ENCODE measurements at regions not wholly inside any gene's neighbourhood (a gene's known extent, or its start where the extent isn't known, plus 50 kb on each side); places are given as distances from the start of the nearest gene placed in this dataset.
"Not testable (repeated sequence)": the region's sequence is repeated elsewhere in the genome, so short reads cannot be mapped to it uniquely, and the experiment has no call there.

DNA sequence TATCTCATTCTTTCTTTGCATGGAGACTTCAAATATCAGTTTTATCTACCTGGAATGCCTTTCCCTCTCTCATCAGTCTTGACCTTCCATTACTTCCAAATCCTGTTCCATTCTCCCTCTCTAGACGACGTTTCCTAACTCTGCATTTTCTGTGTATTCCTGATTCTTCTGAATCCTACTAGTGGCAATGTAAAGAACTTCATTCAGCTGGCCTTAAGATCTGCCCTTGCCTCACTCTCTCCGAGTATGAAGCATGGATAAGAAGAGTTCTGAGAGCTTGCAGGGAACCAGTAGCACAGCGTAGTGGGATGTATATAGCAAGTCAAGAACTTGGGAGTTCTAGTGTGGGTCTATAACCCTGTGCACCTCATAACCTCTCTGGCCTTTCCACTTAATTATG is 68.5 kb upstream of the HOXC13 start:
- DNase-seq: no peak

DNA sequence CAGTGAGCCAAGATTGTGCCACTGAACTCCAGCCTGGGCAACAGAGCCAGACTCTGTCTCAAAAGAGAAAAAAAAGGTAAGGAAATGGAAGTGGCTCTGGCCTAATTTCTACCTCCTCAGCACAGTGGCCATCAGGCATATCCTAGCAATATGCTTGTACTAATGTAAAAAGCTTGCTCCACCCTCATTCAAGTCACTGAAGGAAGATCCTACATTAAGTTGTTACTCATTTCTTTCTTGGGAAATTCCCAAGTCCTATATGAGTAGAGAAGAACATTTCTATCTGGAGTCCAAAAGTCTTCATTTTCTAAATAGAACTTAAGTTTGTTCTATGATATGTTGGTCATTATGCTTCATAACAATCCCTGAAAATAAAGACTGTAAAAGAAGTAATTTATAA is 67.3 kb upstream of the HOXC13 start:
- no peak for DNase-seq

DNA sequence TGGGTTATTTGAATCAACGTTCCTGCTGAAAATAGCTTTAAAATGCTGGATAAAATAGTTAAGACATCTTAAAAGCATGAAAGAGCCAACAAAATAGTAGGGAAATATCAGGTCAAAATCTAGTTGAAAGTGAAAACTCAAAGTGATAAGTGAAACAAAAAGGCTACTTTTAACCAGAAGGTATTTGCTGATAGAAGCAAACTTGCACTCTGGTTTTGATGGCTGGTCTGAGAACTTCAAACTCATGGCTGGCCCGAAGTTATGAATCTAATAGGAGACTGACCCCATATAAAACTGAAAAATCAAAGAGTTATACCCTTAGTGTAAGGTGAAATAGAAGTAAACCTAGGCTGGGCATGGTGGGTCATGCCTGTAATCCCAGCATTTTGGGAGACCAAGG is 66.3 kb upstream of the HOXC13 start:
- no peak for DNase-seq

DNA sequence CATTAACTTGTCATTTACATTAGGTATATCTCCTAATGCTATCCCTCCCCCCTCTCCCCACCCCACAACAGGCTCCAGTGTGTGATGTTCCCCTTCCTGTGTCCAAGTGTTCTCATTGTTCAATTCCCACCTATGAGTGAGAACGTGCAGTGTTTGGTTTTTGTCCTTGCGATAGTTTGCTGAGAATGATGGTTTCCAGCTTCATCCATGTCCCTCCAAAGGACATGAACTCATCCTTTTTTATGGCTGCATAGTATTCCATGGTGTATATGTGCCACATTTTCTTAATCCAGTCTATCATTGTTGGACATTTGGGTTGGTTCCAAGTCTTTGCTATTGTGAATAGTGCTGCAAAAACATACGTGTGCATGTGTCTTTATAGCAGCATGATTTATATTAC is 60.7 kb upstream of the HOXC13 start:
- DNase-seq: not testable (repeated sequence)

DNA sequence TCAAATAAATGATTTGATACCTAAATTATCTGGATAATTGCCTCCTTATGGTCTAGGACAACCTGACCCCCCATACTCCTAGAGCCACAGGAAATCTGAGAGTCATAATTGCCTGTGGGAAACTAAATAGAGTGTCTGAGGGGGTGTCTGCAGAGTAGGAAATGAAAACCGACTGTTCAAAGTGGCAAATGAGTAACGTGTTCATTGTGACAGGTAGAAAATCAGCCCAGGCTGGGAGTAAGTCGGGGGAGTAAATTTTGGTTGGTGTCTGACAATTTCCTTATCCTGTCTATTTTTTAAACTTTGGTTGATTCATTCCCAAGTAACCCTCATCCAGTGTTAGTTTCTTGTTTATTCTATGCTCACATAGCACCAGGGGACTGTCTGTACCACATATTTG is 51.6 kb upstream of the HOXC13 start:
- peak in 9 of 56 donors; percentile 1 to 32 (median 3) for DNase-seq

DNA sequence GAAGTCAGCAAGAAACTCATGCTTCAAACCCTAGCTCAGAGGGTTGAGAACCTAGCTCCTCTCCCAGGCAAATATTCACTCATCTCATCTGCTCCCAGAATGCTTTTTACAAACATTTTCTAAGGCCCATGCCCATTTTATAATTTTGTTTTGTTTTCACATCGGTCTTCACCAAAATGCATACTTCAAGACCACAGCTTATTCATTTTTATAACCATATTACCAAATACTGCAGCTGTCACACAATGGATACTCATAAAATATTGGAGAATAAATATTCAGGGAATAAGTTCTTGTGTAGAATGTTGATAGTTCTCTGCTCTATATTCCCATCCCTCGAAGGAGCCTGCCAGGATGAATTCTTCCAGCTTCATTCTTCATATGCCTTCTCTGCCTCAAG is 50.8 kb upstream of the HOXC13 start:
- DNase-seq: no peak
